ENCODE measurements at regions not wholly inside any gene's neighbourhood (a gene's known extent, or its start where the extent isn't known, plus 50 kb on each side); places are given as distances from the start of the nearest gene placed in this dataset.

- H2BK20ac ChIP-seq (ENCODE audit: low read depth, low read length, poor library complexity, severe bottlenecking), result no peak overlapping the region
- H2BK5ac ChIP-seq (ENCODE audit: insufficient read length, low read length), result no peak overlapping the region
- H3K4me2 ChIP-seq (ENCODE audit: insufficient read depth, insufficient read length, low read length), result no peak overlapping the region
- H3K18ac ChIP-seq (ENCODE audit: insufficient read length, low read depth, low read length), result no peak overlapping the region
- H3K4me1 ChIP-seq (ENCODE audit: insufficient read depth, low read length), result no peaks in the 10 kb centered on the region
- H3K14ac ChIP-seq (ENCODE audit: insufficient read depth, low read length), result no peak overlapping the region
- WGBS (ENCODE audit: extremely low coverage, insufficient read length, low lambda C conversion rate), result no CpG with 5 or more reads among the region's 2 CpGs
- H3K79me2 ChIP-seq (ENCODE audit: insufficient read depth, low read length), result no peaks in the 10 kb centered on the region
- H4K5ac ChIP-seq (ENCODE audit: insufficient read length, low read depth, low read length), result no peak overlapping the region
- no peaks in the 10 kb centered on the region for H3K9me3 ChIP-seq (ENCODE audit: control insufficient read depth, low read depth, low read length)
- TF ChIP-seq, protein P1, sequence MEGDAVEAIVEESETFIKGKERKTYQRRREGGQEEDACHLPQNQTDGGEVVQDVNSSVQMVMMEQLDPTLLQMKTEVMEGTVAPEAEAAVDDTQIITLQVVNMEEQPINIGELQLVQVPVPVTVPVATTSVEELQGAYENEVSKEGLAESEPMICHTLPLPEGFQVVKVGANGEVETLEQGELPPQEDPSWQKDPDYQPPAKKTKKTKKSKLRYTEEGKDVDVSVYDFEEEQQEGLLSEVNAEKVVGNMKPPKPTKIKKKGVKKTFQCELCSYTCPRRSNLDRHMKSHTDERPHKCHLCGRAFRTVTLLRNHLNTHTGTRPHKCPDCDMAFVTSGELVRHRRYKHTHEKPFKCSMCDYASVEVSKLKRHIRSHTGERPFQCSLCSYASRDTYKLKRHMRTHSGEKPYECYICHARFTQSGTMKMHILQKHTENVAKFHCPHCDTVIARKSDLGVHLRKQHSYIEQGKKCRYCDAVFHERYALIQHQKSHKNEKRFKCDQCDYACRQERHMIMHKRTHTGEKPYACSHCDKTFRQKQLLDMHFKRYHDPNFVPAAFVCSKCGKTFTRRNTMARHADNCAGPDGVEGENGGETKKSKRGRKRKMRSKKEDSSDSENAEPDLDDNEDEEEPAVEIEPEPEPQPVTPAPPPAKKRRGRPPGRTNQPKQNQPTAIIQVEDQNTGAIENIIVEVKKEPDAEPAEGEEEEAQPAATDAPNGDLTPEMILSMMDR (conservative IDR thresholded peaks at IDR 0.05), result no peak
- H3K4me1 Mint-ChIP-seq, result peaks cover 0 to 3% of the 10 kb centered on the region in 2 experiments; a peak in 1 of 4 replicates
- H2AK5ac ChIP-seq (ENCODE audit: insufficient read length, low read length), result no peak overlapping the region
- no peaks in the 10 kb centered on the region for H3K79me1 ChIP-seq (ENCODE audit: insufficient read depth, low read depth, low read length, poor library complexity, severe bottlenecking)
- no peak overlapping the region for H4K8ac ChIP-seq (replicated peaks; ENCODE audit: insufficient read length, low read depth, low read length)
- H3K27me3 Mint-ChIP-seq (ENCODE audit: low read depth), result no peaks in the 10 kb centered on the region
- no peak for DNase-seq
- H3K9ac ChIP-seq (ENCODE audit: extremely low read depth, insufficient read length, low read length), result no peak overlapping the region
- no peak overlapping the region for H2BK120ac ChIP-seq (ENCODE audit: low read depth, low read length, poor library complexity, severe bottlenecking)
- H3K36me3 Mint-ChIP-seq (ENCODE audit: insufficient read depth in 1 of 3, low read depth in 3 of 3), result no peaks in the 10 kb centered on the region
- no peak overlapping the region for H2BK15ac ChIP-seq (ENCODE audit: low read depth, low read length)
- no peaks in the 10 kb centered on the region for H3K23me2 ChIP-seq (ENCODE audit: insufficient read length, low read depth, low read length, poor library complexity, severe bottlenecking)
- no peak overlapping the region for H3K23ac ChIP-seq (ENCODE audit: insufficient read length, low read depth, low read length)
- no peaks in the 10 kb centered on the region for H3K9me3 Mint-ChIP-seq
- no peak overlapping the region for H3K27ac Mint-ChIP-seq
- H3K27ac ChIP-seq (ENCODE audit: insufficient read length, low read depth, low read length), result no peak overlapping the region
- no peak overlapping the region for H3T11ph ChIP-seq (ENCODE audit: low read length)
- H4K20me1 ChIP-seq (ENCODE audit: control insufficient read depth, insufficient read depth, insufficient read length), result no peaks in the 10 kb centered on the region
- no peak overlapping the region for H3K56ac ChIP-seq (ENCODE audit: insufficient read length, low read depth, low read length)
- no peak overlapping the region for H2AFZ ChIP-seq (ENCODE audit: low read length)
- no peak overlapping the region for H2BK12ac ChIP-seq (ENCODE audit: insufficient read length, low read depth, low read length)
- H3K4ac ChIP-seq (ENCODE audit: low read depth, low read length), result no peak overlapping the region
- no peak overlapping the region for H3K4me3 Mint-ChIP-seq
- no peak overlapping the region for H4K91ac ChIP-seq (ENCODE audit: insufficient read length, low read depth, low read length)
- no peaks in the 10 kb centered on the region for H3K27me3 ChIP-seq (ENCODE audit: insufficient read depth, low read length)
These were observed 188.5 kb upstream of the FERD3L start for GRCh38 chr7:19333706-19334105.
